Activated effector memory CD4-positive, alpha-beta T cell treated with Interleukin-2 at 50 U/mL for 16 hours (primary cell): ENCODE measurements at regions not wholly inside any gene's neighbourhood (a gene's known extent, or its start where the extent isn't known, plus 50 kb on each side); places are given as distances from the start of the nearest gene placed in this dataset.

Source experiments
- DNase-seq: peaks from one replicate; pipeline ENCODE4 v3.0.0-alpha.2; 2020

DNA sequence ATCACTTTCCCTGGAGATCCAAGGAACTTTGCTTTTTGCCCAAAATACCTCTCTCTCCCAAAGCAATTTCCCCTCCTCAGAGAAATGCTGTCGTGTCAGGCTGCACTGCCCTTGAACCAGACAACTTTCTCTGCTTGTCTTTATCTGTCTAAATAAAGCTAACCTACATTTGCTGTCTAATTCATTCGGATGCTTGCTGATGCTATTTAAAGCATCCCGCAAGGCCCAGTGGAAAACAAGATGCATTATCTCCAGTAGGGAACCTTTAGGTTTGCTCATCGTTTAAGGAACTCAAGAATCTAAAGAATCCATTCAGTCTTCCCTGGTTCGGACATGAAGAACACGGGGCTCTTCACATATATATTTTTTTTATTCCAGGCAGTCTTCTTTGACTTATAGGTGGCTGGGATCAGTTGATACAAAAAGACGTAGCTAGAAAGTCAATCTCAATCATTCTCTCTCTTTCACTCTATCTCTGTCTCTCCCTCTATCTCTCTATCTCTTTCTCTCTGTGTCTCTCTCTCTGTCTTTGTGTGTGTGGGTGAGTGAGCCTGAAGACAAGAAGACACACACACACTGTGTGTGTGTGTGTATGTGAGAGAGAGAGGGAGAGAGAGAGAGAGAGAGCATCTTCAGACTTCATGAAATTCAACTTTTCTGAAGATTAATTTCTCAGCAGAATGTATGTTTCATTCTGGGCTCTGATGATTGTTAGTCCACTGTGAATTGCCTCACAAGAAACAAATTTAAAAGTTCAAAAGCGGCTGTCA is 92.8 kb upstream of the MKLN1 start:
- DNase-seq, result no peak

DNA sequence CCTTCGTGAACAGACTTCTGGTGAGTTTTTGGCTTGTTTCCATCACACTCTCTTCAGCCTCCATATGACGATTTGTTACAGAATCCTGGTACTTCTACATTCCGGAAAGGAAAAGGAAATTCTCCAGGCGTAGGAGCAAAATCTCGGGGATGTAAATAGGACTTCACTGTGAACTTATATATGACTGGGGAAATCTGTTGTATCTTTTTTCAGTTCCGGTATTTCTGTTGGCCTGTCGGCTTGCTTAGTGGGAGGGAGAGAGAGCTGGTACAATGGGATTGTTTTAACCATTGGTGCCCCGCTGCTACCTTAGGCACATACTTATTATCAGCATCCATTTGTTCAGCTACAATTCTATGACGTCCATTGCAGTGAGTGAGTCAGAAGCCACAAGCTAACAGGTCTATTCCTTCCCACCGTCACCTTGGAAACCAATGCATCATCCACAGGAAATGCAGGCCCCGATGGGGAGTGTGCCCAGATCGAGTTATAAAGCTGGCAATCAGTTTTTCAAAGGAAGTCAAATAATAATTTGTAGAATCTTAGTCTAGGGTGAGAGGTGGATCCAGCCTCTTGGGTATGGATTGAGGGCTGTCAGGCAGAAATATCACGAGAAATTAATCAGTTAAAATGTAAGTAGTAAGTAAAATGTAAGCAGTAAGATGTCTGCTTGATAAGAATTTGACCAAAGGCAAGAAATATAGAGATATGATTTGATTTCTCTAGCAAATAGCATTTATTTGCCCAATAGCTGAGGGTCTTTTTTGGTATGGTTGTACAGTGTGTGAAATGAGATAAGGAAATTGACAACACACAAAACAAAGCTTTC is 92.0 kb upstream of the MKLN1 start:
- DNase-seq, result peak; percentile 59

DNA sequence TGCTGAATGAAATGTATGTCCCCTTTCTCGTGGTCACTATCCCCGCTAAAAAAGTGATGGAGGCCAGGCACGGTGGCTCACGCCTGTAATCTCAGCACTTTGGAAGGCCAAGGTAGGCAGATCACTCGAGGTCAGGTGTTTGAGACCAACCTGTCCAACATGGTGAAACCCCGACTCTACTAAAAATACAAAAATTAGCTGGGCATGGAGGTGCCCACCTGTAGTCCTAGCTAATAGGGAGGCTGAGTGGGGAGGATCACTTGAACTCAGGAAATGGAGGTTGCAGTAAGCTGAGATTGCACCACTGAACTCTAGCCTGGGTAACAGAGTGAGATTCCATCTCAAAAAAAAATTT is 91.4 kb upstream of the MKLN1 start:
- no peak for DNase-seq

DNA sequence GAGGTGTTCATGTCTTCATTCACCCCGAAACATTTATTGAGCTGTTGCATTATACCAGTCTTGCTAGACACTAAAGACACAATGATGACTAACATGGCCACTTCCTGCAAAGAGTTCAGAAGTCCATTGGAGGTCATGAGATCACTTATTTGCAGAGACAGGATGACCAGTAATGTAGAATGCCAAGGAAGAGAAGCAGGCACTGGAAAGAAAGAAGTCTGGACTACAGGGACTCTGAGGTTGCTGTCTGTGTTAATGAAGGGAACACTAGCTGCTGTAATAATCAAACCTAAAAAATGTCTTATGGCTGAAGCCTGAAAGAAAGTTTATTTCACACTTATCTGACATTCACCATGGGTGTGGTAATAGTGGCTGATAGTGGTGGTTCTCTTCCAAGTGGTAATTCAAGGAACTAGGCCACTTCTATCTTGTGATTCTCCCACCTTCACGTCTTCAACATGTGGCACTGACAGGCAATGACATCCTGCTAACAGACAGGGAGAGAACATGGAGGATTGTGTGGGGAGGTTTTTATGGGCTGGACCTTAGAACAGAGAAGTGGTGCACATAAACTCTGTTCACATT is 89.2 kb upstream of the MKLN1 start:
- DNase-seq, result no peak

DNA sequence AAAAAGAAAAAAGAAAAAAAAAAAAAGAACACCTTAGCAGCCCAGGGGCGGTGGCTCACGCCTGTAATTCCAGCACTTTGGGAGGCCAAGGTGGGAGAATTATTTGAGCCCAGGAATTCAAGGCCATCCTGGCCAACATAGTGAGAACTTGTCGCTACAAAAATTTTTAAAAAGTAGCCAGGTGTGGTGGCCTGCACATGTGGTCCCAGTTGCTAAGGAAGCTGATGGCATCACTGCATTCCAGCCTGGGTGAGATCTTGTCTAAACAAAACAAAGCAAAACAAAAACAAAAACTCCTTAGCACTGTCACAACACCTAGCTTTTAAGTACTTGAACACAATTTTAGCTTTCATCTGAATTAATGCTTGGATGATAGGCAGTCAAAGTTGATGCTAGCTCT is 86.3 kb upstream of the MKLN1 start:
- DNase-seq, result no peak

DNA sequence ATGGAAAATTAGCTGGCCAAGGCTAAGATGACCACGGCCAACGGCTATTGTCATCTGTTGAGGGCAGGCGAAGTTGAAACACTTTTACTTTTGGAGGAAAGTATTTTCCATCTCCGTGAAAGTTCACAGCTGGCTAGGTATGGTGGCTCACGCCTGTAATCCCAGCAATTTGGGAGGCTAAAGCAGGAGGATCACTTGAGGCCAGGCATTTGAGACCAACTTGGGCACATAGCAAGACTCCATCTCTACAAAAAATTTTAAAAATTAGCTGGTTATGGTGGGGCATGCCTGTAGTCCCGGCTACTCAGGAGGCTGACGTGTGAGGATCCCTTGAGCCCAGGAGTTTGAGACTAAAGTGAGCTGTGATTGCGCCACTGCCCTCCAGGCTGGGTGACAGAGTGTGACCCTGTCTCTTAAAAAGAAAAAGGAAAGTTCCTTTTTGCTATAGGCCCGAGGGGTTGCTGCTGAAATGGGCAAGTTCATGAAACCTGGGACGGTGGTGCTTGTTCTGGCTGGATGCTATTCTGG is 85.5 kb upstream of the MKLN1 start:
- DNase-seq, result no peak

DNA sequence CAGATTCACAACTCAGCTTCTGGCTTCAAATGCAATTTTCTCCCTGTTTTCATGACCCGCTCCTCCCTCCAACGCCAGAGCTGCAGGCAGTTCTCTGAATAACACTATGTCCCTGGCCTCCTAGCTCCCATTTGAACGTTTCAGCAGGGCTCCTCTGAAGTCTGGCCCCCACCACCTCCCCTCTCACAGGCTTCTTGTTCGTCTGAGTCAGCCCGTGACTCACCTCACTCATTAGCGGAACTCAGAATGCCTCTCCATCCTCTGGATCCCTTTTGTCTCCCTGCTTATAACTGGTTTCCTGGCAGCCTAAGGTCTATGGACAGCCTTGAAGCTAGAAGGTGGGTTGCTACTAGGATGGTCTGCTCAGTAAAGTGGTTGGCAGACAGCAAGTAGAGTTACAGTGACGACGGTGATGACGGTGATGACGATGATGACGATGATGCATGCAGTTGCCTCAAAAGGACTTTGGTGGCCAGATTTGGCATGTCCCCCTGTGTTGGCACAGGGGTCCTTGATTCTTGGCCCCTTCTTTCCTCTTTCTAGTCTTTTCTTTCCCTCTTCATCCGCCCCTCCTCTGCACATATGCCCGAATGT is 83.3 kb upstream of the MKLN1 start:
- no peak for DNase-seq

DNA sequence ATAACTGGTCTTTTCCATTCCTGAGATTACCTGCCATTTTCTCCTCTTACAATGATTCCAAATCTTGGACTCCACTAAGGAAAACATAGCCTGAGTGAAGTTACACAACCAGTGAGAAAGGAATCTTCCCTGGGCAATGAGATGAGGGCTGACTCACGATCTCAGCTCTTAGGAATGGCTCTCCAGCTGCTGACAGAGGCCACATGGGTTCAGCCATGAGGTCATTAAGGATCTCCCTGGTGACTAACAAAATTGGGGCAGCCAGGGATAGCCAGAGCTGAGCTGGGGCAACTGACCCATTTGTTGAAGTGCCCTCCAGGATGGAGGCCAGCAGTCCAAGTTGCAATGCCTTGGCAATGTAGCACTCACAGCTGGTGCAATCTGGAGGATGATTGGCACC is 78.7 kb upstream of the MKLN1 start:
- no peak for DNase-seq

DNA sequence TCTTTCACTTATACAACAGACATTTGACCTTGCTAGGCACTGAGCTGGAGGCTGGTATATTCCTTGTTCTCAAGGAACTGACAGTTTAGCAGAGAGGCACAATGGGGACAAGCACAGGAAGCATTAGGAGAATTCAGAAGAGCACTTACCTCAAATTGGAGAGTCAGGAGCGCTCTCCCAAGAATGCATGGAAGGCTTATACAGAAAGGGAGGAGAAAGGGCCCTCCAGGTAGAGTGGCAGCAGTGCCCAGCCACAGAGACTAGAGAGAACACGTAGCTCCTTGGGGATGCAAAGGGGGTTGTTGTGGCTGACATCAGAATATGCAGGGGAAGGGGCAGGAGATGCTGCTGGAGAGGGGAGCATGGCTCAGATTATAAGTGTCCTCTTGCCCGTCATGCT is 78.2 kb upstream of the MKLN1 start:
- no peak for DNase-seq

DNA sequence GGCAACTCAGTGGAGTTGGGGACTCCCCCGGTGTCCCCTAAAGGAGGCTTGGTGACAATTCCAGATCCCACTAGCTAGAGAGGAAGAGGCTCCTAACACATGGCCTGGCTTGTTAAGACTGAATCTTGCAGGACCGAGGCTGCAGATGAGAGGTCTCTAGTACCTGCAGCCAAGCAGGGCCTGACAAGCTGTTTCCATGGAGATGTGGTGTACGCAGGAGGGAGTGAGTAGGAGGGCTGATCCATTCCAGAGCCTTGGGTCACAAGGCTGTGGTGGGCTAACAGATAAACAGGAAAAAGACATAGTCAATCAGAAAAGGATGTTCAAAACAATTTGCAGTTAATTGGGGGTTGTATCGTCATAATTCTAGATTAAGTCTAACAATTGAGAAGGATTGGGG is 77.3 kb upstream of the MKLN1 start:
- DNase-seq, result no peak

DNA sequence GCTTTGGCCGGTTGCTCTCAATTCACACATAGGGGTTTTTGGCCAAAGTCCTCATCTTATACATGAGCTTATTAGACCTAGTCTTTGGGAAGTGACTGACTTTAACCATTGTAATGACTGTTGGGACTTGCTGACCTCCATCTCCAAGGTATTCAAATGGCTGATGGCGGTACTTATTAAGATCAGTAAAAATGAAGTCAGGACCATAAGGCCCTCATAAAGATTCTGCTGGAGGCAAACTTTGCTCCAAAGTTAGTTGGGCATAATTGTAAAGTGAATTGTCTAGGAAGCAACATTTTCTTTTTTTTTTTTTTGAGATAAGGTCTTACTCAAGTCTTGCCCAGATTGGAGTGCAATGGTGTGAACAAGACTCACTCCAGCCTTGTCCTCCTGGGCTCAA is 76.3 kb upstream of the MKLN1 start:
- DNase-seq, result no peak

DNA sequence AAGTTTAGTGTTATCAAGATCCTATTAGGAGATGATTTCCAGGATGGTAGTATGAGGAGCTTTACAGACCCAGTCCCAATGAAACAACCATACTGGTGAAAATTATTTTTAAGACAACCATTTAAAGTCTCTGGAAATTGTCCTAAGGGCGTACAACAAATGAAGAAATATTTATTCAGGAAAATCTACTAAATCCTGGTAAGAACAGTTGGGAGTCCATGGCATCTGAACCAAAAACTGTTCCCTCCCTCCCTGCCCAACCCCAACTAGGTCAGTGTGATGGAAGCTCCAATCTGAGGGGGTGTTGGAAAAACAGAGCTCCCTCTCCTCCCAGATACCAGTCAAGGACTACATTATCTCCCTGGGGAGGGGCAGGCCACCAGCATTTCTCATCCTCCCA is 74.7 kb upstream of the MKLN1 start:
- DNase-seq, result no peak

DNA sequence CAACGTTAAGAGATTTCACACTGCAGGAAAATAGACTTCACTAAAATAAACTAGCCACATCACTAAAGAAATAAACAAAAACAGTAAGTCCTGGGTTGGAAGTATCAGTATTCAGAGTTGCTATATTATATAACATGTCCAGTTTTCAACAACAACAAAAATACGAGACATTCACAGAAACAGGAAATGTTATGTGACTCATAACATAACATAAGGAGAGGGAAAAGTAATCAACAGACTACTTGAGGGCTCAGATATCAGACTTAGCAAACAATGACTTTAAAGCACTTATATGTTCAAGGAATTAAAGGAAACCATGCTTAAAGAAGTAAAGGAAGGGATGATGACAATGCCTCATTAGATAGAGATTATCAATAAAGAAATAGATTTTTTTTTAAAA is 73.5 kb upstream of the MKLN1 start:
- DNase-seq, result no peak

DNA sequence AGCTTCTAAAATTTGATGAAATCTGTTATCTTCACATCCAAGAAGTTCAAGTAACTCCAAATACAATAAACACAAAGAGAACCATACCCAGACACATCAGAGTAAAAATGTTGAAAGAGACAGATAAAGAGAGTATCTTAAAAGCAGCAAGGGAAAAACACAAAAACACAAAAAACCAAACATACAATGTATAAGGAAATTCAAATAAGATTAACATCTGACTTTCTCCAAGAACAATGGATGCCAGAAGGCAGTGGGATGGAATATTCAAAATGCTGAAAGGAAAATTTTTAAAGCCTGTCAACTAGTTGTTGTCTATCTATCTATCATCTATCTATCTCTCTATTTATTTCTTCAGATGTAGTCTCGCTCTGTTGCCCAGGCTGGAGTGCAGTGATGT is 72.4 kb upstream of the MKLN1 start:
- DNase-seq, result no peak

DNA sequence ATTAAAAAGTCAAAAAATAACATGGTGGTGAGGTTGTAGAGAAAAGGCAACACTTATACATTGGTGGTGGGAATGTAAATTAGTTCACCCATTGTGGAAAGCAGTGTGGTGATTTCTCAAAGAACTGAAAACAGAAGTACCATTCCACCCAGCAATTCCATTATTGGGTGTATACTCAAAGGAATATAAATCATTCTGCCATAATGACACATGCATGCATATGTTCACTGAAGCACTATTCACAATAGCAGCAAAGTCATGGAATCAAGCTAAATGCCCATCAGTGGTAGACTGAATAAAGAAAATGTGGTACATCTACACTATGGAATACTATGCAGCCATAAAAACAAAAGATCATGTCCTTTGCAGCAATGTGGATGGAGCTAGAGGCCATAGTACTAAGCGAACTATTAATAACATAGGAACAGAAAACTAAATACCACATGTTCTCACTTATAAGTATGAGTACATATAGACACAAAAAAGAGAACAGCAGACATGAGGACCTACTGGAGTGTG is 66.1 kb upstream of the MKLN1 start:
- DNase-seq, result no peak

DNA sequence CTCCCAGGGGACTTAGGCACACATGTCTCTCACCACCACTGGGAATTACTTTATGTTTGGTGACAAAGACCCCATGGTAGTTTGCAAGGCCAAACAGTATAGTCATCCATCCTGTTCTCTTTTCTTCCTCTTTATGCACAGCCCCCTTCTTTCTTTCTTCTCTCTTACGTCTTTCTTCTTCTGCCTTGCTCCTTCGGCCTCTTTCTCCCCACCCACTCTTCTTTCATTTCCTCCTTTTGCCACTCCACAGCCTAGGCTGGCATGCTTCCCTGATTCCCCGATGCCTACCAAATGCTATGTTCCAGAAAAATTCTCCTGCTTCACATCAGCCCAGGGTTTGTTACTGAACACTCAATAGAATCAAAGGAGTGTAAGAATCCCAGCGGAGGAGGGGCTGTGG is 62.4 kb upstream of the MKLN1 start:
- no peak for DNase-seq

DNA sequence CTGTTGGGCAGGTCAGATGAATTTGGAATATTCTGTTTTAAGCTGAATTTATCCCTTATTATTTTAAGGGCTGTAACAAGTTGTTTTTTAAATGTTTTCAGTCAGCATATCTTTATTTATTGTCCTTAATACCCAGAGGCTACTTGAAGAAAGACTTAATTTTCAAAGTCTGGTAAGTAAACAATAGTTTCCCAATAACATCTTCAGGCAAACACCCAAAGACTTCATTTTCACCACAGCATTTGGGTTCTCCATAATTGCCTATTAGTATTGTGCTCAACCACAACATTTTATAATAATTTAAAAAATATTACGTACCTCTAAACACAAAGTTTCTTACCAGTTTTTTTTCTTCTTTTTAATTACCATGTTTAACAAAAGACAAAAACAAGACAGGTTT is 60.0 kb upstream of the MKLN1 start:
- DNase-seq, result no peak

DNA sequence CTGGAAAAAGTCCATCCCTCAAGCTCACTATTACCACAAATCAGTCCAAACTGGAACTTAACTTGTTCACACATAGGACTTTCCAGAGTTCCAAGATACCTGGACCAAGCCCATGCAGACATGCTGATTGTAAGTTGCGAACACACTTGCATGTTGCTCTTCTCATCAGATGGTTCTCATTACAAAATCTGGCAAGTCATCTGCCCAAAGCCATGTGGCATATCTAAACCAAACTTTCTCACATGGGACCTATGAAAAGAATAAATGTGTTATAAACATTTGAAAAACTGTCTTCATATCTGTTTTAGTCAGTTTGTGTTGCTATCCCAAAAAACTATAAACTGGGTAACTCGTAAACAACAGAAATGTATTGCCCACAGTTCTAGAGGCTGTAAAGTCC is 58.8 kb upstream of the MKLN1 start:
- DNase-seq, result no peak

DNA sequence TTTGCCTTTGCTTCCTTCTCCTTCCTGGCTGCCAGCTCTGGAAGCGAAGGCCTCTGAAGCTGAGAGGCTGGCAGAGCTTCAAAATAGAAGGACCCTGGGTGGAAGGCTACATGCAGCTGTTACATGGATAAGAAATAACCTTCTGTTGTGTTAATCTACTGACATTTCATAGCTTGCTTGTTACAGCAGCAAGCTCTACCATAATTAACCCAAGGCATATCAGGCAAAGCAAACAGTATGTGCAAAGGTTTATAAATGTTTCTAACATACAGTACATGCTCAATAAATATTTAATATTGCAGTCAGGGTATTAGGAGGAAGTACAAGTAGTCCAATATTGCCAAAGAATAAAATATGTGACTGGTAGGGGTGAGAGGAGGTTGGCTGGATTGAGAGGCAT is 55.6 kb upstream of the MKLN1 start:
- DNase-seq, result no peak

DNA sequence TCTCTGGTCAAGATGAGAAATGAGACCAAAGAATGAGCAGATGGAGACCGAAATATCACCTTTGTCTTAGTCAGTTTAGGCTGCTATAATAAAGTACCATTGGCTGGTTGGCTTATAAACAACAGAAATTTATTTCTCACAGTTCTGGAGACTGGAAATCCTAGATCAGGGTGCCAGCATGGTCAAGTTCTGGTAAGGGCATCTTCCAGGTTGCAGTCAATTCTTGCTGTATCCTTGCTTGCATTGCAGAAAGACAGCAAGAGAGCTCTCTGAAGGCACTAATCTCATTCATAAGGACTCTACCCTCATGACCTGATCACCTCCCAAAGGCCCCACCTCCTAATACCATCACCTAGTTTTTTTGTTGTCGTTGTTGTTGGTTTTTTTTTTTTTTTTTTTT is 52.7 kb upstream of the MKLN1 start:
- DNase-seq, result no peak

DNA sequence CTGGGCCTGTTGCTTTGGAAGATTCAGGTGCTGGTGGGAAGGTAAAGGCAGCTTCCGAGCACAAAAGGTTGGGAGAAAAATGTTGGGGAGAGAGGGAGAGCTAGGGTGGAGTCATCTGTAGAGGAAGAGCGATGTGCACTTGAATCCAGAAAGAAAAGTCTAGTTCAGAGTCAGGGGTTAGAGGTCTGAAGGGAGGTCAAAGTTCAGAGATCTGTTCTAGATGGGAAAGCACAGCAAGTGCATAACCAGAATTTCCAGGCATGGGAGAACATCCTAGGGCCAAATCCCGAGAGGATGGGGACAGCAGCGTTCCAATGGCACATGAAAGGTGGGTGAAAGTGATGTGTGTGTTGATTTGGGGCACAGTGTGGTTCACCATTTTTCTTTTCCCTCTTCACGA is 51.5 kb upstream of the MKLN1 start:
- DNase-seq, result no peak

DNA sequence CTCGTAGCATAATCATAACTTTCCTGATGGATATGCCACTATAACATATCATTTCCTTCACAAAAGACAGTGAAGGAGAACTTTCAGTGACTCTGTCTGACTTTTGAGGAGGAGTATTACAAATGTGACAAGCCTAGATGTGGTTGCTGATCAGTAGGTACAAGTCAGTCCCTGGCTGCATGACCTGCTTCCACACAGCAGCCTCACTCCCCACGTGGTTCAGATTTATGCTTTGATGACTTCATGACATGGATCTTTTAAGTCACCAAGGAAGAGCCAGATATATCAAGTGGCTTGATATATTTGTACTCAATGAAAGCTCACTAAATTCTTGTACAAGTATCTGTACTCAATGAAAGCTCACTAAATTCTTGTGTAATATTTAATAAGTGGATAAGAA is 50.9 kb upstream of the MKLN1 start:
- no peak for DNase-seq
